B cell (primary cell): ENCODE measurements at regions not wholly inside any gene's neighbourhood (a gene's known extent, or its start where the extent isn't known, plus 50 kb on each side); places are given as distances from the start of the nearest gene placed in this dataset.

Experiments used
- EZH2 ChIP-seq: IDR thresholded peaks from 2 replicates; pipeline ENCODE4 v1.6.1; 2012; ENCODE audit warnings: borderline replicate concordance, low read depth, mild to moderate bottlenecking, moderate library complexity, low read length; ENCODE audit not compliant: insufficient read depth, poor library complexity, severe bottlenecking
- TF ChIP-seq, protein P1 (sequence below): fragments of 200-600 bp; IDR thresholded peaks from one replicate; pipeline ENCODE4 v1.8.0; 2022; ENCODE audit warnings: antibody characterized with exemption, mild to moderate bottlenecking

DNA sequence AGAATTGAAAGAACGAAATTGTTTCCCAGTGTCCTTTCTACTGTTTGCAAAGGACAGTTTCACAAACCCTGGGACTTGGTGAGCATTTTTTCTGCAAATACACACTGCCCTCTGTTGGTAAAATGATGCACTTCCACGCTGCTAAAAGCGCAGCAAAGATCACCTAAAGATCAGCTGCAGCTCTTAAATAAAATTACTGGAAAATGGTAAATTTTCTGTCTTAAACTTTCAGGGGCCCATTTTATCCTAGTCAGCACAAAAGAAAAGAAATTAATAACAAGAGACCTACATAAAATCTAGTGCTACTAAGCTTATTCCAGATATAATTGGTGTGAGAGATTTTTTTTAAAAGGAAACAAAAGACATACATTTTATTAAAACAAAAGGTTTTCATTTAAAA, 566.0 kb downstream of the CAAP1 start:
- TF ChIP-seq, protein P1, sequence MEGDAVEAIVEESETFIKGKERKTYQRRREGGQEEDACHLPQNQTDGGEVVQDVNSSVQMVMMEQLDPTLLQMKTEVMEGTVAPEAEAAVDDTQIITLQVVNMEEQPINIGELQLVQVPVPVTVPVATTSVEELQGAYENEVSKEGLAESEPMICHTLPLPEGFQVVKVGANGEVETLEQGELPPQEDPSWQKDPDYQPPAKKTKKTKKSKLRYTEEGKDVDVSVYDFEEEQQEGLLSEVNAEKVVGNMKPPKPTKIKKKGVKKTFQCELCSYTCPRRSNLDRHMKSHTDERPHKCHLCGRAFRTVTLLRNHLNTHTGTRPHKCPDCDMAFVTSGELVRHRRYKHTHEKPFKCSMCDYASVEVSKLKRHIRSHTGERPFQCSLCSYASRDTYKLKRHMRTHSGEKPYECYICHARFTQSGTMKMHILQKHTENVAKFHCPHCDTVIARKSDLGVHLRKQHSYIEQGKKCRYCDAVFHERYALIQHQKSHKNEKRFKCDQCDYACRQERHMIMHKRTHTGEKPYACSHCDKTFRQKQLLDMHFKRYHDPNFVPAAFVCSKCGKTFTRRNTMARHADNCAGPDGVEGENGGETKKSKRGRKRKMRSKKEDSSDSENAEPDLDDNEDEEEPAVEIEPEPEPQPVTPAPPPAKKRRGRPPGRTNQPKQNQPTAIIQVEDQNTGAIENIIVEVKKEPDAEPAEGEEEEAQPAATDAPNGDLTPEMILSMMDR: peak; percentile 43
- no peak for TF ChIP-seq EZH2
